ENCODE measurements at regions not wholly inside any gene's neighbourhood (a gene's known extent, or its start where the extent isn't known, plus 50 kb on each side); places are given as distances from the start of the nearest gene placed in this dataset.

DNA sequence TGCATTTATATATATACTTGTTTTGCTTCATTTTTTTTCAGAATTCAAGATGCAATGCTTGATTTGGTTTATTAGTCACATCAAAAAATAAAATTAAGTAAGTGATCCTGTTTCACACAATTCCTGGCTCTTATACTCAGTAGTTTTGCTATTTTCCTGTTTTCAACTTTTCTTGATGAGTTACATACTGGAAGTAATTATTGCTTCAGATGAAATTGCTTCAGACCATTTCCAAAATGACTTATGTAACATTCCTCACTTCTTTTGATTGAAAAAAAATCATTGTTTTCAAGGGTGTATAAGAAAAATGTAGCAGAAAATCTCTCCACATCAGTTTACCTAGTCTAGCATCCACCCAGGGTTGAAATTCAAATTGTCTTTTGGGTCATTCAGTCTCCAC is 65.0 kb downstream of the RGS2 start:
- Mint-ChIP-seq H3K27ac (no peak overlapping the region), H3K36me3 (ENCODE audit: low read depth) (no peaks in the 10 kb centered on the region), H3K4me3 (no peak overlapping the region), H3K27me3 (ENCODE audit: insufficient read depth) (peaks cover 12% of the 10 kb centered on the region), H3K9me3 (no peaks in the 10 kb centered on the region), H3K4me1 (ENCODE audit: low read depth) (no peaks in the 10 kb centered on the region)
- TF ChIP-seq, protein P1, sequence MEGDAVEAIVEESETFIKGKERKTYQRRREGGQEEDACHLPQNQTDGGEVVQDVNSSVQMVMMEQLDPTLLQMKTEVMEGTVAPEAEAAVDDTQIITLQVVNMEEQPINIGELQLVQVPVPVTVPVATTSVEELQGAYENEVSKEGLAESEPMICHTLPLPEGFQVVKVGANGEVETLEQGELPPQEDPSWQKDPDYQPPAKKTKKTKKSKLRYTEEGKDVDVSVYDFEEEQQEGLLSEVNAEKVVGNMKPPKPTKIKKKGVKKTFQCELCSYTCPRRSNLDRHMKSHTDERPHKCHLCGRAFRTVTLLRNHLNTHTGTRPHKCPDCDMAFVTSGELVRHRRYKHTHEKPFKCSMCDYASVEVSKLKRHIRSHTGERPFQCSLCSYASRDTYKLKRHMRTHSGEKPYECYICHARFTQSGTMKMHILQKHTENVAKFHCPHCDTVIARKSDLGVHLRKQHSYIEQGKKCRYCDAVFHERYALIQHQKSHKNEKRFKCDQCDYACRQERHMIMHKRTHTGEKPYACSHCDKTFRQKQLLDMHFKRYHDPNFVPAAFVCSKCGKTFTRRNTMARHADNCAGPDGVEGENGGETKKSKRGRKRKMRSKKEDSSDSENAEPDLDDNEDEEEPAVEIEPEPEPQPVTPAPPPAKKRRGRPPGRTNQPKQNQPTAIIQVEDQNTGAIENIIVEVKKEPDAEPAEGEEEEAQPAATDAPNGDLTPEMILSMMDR (IDR thresholded peaks at IDR 0.05), result no peak
- no peak for DNase-seq

DNA sequence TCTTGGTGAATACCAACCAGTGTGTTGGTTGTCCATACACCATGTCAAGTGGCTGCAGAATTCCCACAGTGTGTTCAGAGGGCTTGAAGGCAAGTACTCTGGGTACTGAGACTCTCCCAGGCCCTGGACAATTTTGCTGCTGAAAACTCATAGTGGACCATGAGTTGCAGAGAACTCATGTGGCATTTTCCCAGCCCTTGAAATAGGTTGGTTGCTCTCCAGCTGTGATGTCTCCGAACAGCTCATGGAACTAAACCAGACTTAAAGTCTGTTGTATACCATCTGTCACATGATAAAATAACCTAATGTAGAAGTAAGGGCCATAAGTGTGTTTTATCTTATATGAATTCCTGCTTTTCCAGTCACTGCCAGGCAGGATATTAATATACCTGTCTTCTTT is 67.8 kb downstream of the RGS2 start:
- peaks cover 12% of the 10 kb centered on the region for H3K27me3 Mint-ChIP-seq (ENCODE audit: insufficient read depth)
- no peak overlapping the region for H3K27ac Mint-ChIP-seq
- no peaks in the 10 kb centered on the region for H3K4me1 Mint-ChIP-seq (ENCODE audit: low read depth)
- TF ChIP-seq, protein P1 (IDR thresholded peaks at IDR 0.05), result no peak
- no peak for DNase-seq
- no peaks in the 10 kb centered on the region for H3K36me3 Mint-ChIP-seq (ENCODE audit: low read depth)
- H3K4me3 Mint-ChIP-seq, result no peak overlapping the region
- H3K9me3 Mint-ChIP-seq, result no peaks in the 10 kb centered on the region

DNA sequence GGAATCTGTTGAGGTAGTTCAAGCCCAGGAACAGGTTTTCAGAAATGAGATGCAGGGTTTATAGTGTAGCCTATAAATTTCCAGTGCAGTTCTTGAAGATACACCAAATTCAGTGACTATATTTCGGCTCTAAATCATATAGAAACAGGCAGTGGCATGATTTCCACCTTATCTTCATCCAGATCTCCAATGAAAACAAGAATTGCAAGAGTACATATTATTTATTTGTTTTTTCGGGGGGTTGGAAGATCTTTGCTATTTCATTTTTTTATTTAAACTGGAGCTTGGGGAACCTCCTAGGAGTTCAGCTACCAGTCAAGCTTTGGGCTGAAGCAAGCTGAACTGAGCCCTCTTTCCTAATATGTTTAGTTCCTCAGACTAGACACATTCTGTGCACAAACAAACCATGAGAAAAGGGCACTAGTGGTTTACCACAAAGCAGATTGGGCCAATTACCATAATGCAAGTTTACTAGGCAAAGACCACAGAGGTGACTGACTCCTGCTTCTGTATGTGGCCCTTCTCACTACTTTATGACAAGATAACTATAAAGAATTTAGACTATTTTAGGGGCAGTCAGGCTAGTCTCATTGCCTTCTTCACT is 68.5 kb downstream of the RGS2 start:
- DNase-seq, result no peak
- Mint-ChIP-seq H3K4me1 (ENCODE audit: low read depth) (no peaks in the 10 kb centered on the region), H3K36me3 (ENCODE audit: low read depth) (no peaks in the 10 kb centered on the region), H3K27ac (no peak overlapping the region), H3K9me3 (no peaks in the 10 kb centered on the region), H3K27me3 (ENCODE audit: insufficient read depth) (peaks cover 12% of the 10 kb centered on the region), H3K4me3 (no peak overlapping the region)
- TF ChIP-seq, protein P1 (IDR thresholded peaks at IDR 0.05), result no peak

DNA sequence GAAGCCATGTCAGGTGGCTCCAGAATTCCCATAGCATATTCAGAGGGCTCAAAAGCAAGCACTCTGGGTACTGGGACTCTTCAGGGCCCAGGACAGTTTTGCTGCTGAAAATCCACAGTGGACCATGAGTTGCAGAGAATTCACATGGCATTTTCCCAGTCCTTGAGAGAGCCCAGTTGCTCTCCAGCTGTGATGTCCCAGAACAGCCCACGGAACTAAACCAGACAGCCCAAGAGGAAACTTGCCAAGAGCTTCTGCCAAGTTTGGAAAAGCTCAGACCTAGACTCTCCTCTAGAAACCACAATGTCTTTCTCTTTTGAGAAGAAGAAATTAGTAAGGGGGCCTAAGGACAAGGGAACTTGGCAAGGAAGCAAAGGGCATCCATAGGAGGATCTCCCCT is 69.4 kb downstream of the RGS2 start:
- Mint-ChIP-seq H3K27ac (no peak overlapping the region), H3K9me3 (no peaks in the 10 kb centered on the region), H3K36me3 (ENCODE audit: low read depth) (no peaks in the 10 kb centered on the region), H3K4me3 (no peak overlapping the region), H3K4me1 (ENCODE audit: low read depth) (no peaks in the 10 kb centered on the region), H3K27me3 (ENCODE audit: insufficient read depth) (peaks cover 12% of the 10 kb centered on the region)
- no peak for DNase-seq
- TF ChIP-seq, protein P1 (IDR thresholded peaks at IDR 0.05), result no peak

GRCh38 chr1:192879406-192879805 is 70.6 kb downstream of the RGS2 start:
- H3K27me3 Mint-ChIP-seq (ENCODE audit: insufficient read depth), result peaks cover 12% of the 10 kb centered on the region
- no peak for DNase-seq
- H3K4me3 Mint-ChIP-seq, result no peak overlapping the region
- no peak overlapping the region for H3K27ac Mint-ChIP-seq
- H3K4me1 Mint-ChIP-seq (ENCODE audit: low read depth), result no peaks in the 10 kb centered on the region
- H3K9me3 Mint-ChIP-seq, result no peaks in the 10 kb centered on the region
- no peaks in the 10 kb centered on the region for H3K36me3 Mint-ChIP-seq (ENCODE audit: low read depth)
- TF ChIP-seq, protein P1 (IDR thresholded peaks at IDR 0.05), result no peak

DNA sequence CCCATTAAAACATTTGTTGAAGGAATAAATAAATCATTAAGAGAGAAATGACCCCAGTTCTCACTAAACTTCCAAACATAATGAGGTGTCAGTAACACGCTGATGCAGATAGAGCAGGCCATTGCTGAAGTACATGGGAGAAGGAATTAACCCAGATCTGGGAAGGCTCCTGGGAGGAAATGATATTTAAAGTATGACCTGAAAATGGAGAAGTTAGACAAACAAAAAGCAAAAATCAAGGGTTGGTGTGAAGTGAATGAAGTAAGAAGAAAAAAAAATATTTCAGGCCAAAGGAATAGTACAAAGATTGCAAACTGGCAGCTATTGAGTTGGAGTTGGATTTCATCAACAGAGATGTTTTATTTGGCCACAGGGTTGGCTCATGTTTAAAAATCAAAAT is 71.4 kb downstream of the RGS2 start:
- Mint-ChIP-seq H3K27ac (no peak overlapping the region), H3K4me3 (no peak overlapping the region), H3K36me3 (ENCODE audit: low read depth) (no peaks in the 10 kb centered on the region)

More for the DNA sequence above, 71.4 kb downstream of the RGS2 start:
- no peak for DNase-seq
- H3K4me1 Mint-ChIP-seq (ENCODE audit: low read depth), result no peaks in the 10 kb centered on the region
- peaks cover 8% of the 10 kb centered on the region for H3K27me3 Mint-ChIP-seq (ENCODE audit: insufficient read depth)
- TF ChIP-seq, protein P1 (IDR thresholded peaks at IDR 0.05), result no peak
- no peaks in the 10 kb centered on the region for H3K9me3 Mint-ChIP-seq

Data from HFFc6 (cell line).